ENCODE measurements at regions not wholly inside any gene's neighbourhood (a gene's known extent, or its start where the extent isn't known, plus 50 kb on each side); places are given as distances from the start of the nearest gene placed in this dataset.

DNA sequence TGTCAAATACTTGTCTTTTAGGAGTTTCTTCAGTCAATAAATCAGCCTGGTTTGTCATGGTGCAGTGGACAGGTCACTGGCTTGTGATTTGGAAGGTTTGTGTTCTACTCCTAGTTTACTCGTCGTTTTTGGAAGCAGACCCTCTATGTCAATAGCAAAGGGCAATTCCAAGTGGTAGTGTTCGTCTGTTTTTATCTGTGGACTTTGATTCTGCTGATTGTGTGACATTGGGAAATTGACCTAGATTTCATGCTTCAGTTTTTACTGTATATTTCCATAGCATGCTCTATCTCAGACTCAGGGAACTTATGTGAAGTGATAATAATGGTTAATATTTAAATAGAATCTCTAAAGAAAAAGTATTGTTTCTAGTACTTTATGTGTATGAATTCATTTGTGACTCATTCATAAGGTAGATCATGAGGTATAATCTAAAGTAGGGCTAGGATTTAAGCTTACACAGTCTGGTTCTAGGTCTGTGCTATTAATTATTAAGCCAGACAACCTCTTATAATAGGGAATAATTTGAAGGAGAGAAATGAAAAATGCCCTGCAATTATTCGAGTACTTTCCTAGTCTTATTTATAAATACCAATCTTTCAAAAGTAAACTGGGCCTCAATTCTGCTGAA lies 198.1 kb downstream of the REEP3 start:
- TF ChIP-seq, protein P1, sequence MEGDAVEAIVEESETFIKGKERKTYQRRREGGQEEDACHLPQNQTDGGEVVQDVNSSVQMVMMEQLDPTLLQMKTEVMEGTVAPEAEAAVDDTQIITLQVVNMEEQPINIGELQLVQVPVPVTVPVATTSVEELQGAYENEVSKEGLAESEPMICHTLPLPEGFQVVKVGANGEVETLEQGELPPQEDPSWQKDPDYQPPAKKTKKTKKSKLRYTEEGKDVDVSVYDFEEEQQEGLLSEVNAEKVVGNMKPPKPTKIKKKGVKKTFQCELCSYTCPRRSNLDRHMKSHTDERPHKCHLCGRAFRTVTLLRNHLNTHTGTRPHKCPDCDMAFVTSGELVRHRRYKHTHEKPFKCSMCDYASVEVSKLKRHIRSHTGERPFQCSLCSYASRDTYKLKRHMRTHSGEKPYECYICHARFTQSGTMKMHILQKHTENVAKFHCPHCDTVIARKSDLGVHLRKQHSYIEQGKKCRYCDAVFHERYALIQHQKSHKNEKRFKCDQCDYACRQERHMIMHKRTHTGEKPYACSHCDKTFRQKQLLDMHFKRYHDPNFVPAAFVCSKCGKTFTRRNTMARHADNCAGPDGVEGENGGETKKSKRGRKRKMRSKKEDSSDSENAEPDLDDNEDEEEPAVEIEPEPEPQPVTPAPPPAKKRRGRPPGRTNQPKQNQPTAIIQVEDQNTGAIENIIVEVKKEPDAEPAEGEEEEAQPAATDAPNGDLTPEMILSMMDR (IDR thresholded peaks at IDR 0.05; ENCODE audit: low read length): no peak
- TF ChIP-seq EZH2 (optimal IDR thresholded peaks at IDR 0.05; ENCODE audit: low read depth, low read length): no peak
- TF ChIP-seq EZH2phosphoT487 (IDR thresholded peaks at IDR 0.05; ENCODE audit: low read length): no peak

Measured in MM.1S (cell line).